NCI-H345 treated with DMSO at 0.1 percent for 48 hours (cell line): ENCODE measurements at regions not wholly inside any gene's neighbourhood (a gene's known extent, or its start where the extent isn't known, plus 50 kb on each side); places are given as distances from the start of the nearest gene placed in this dataset.
"Not testable (repeated sequence)": the region's sequence is repeated elsewhere in the genome, so short reads cannot be mapped to it uniquely, and the experiment has no call there.

Experiments used
- DNase-seq: peaks from one replicate; lab custom pipeline; 2025; ENCODE audit not compliant: unreplicated experiment; lab: John Stamatoyannopoulos, UW

DNA sequence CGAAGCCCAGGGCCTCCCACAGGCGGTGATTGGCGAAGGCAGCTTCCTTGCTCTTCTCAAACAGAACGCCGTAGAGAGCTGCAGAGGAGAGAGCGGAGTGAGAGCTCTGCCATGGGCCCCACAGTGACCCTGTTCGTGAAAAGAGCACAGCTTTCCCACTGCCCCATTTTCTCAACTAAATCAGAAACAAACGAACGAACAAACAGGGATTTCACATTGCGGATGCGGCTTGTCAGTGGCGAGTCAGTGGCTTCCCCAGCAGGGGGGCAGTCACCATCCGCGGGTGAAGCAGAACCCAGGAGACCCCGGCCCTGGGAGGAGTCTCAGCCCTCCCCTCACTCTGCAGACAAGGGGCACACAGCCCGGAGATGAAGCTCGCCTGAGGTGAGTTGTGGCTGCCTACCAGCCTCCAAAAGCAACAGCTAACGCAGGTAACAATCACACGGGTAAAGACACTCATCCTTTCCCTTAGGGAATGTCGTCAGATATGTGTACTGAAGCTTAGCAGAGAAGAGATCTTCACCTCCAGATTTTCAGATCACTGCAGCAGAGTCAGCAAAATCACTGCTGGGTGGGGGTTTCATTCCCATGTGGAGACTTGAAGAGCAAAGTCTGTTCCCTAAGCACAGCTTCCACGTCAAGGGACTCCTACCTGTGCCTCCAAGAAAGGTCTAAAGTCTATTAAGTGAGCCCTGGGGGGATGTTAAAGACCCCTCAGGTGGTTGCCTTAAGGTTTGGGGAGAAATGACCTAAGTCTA lies 51.2 kb upstream of the GPR31 start:
- DNase-seq = no peak

DNA sequence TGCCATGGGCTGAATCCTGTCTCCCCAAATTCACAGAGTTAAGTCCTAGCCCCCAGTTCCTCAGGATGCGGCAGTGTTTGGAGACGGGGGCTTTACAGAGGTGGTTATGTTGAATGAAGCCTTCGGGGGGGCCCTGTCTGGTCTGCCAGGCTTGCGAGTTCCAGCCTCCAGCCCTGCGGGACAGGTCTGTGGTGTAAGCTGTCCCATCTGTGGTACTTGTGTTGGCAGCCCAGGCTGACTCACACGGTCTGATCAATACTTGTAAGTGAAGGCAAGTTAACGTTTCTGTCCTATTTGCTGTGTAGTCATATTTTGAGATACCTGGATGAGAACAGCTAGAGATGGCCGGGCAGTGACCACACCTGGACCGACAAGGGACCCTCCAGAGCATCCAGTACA lies 51.8 kb upstream of the GPR31 start:
- DNase-seq = no peak

DNA sequence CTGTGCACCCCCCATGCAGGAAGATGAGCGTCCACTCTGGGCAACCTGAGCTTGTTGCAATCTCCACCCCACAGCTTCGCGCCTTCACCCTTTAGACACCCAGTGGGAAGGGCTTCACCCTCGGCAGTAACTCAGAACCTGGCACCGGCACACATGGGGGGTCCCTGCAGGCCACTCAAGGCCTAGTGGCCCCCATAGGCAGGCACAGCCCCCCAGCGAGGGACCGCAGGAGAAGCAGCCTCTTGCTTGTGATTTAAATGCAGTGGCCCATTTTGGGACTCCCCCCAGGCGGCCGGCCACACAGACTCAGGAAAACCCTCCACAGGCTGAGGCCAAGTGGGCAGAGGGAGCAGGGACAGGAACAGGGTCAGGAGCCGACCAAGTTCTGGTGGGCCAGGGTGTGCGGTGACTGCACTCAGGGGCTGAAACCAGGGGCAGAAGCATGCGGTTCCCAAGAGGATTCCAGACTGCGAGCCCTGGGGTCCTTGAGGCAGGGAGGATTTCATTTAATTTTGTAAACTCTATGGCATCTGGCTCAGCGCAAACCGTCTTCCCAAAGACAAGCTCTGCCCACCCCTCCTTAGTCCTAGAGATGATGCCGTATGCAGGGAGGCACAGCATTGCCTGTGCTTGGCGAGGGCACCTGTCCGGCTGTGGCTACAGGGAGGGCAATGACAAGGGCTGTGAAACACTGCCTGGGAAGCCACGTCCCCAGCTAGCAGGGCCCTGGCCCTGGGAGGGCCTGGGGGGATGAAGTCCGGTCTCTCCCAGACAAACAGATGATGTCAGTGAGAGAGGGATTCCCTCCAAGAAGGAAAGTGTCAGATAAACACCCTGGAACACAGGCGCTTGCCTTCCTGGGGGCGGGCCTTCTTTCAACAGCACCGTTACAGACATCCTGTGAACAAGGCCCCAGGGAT lies 52.9 kb upstream of the GPR31 start:
- DNase-seq = no peak

DNA sequence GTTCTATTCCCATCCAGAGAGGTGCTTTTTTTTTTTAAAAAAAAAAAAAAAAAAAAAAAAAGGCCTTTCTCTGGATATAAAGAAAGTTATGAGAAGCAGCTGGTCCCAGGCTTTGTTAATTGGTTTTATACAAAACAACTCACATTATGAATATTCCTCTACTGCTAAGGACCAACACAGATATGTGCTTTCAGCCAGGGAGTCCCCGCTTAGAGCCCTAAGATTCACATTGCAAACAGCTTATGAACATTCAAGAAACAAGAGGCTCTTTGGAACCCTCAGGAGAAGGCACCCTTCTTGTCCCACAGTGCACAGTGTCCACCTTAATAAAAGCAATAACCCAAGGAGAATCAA lies 53.5 kb upstream of the GPR31 start:
- DNase-seq = no peak

DNA sequence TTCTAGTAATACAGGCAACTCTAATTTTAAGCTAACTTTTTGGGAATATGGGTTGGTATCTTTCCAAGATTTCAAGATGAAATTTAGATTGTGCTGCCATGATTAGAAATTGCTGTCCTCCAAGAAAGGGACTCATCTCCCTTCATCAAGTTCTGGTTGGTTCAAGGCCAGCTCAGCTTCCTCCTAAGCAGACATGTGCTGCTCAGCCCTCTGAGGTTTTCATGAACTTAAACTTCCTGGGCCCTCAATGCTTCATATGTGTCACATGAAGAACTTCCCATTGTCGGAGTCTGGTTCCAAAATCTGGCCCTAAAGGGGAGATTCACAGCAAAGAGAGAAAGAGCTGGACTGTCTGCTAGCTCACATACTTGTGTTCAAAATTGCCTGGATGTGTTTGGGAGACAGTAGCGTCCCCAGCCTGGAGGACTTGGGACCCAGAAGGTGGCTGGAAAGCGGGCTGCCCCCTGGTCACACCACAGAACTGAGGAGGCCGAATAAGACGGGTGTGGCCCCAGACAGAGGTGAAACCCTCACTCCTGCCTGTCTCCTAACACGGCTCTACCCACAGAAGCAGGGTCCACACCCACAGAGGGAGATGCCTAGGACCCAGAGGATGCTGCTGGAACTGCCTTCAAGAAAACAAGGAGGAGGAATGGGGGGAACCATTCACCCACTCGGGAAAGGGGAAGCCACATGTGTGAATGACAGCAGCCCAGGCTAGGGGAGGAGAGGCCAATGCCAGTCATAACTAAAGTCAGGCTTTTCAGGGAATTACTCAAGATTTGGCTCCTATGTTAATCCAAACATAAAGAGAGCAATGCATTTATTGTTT lies 54.3 kb upstream of the GPR31 start:
- DNase-seq = no peak

DNA sequence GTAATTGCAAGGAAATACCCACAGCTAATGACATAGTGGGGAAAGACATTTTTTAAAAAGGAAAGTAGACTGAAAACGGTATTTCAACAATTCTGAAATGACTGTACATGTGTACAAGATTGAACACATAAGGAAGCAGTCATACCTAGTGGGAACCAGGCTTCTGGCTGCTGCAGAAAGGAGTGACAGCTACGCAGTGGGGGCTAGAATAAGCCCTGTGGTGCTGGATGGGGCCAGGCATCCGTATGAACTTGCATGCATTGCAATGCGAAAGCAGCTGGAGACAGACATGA lies 54.9 kb upstream of the GPR31 start:
- DNase-seq = no peak

DNA sequence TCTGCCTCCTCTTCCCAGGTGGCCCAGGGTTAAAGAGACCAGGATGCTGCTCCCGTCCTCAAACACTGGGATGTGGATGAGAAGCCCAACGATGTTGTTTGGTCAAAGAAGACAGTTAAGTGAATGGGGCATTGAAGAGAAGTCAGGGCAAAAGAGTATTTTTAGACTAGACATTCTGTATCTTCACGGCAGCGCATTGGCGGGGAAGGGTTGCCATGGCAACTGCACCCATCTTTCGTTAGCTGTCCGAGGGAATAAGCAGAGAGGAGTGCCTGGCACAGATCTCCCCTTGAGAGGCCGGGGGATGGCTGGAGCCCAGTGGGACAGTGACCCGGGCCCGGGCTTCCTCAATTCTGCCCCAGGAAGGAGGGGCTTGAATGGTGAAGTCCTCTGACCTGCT lies 56.4 kb upstream of the GPR31 start:
- DNase-seq = no peak

DNA sequence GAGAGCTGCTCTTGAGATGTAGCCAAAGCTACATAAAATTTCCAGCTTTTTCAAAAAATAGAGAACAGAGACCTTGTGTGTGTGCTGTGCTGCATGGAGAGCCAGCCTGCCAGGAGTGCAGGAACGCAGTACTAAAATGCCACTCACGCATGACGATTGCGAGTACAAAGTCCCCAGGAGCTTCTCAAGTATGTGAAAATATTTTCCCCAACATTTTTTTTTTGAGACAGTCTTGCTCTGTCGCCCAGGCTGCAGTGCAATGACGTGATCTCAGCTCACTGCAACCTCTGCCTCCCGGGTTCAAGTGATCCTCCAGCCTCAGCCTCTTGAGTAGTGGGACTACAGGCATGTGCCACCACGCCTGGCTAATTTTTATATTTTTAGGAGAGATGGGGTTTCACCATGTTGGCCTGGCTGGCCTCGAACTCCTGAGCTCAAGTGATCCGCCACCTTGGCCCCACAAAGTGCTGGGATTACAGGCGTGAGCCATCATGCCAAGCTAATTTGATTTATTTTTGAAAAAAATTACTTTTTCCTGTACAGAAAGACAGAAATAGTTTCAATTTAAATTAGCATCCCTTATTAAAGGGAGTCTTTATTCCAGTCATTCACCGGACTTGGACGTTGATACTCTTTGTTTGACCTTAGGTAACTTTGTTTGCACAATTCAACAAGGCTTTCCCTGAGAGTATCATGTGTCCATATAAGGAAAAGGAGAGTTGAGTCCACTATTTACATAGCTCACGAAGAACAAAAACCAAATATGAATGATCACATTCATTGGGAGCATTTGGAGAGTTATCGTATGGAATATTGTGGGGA lies 57.9 kb upstream of the GPR31 start:
- not testable (repeated sequence) for DNase-seq

DNA sequence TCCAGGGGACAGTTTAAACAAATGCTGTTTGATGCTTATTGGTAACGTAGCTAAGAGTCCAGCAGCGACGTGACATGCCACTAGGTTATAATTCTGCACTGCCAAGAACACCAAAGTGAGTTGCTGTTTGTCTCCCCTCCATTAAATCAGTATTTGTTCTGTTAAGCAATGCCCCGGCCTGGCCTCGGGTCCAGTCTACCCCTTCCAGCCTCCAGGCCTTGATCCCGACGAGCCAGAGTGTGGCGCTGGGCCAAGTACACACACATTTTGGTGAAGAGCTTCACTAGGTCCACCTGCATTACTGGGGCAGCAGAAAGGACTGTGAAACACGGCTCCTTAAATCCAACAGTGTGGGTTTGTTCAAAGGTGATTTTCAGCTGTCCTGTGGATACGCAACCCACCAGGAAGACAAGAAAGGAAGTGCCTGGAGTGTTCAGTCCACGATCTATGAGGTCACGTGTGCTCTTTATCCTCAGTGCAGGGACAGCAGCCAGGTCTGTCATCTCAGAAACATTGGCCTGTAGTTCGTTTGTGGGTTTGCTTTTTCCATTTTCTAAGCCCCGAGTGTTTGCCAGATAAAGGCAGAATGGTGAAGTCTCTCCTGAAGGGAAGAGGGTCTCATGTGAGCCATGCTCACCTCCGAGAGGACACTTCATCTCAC lies 58.7 kb upstream of the GPR31 start:
- DNase-seq = not testable (repeated sequence)

DNA sequence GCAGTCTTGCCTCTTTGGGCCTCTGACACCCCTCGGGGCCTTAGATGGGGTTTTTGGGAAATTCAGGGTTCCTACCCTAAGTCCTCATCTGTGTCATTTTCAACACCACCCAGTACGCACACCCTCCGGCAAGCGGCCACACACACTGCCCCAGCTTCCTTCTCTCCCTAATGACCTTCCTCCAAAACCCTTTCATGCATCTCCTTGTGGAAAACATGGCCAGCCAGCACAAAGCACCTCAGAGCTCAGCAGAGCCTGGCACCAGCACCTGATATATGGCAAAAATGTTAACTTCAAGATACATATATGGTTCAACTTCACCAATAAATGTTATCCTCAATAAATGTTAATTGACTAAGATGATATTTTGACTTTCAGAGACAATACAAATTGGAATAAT lies 59.3 kb upstream of the GPR31 start:
- not testable (repeated sequence) for DNase-seq

DNA sequence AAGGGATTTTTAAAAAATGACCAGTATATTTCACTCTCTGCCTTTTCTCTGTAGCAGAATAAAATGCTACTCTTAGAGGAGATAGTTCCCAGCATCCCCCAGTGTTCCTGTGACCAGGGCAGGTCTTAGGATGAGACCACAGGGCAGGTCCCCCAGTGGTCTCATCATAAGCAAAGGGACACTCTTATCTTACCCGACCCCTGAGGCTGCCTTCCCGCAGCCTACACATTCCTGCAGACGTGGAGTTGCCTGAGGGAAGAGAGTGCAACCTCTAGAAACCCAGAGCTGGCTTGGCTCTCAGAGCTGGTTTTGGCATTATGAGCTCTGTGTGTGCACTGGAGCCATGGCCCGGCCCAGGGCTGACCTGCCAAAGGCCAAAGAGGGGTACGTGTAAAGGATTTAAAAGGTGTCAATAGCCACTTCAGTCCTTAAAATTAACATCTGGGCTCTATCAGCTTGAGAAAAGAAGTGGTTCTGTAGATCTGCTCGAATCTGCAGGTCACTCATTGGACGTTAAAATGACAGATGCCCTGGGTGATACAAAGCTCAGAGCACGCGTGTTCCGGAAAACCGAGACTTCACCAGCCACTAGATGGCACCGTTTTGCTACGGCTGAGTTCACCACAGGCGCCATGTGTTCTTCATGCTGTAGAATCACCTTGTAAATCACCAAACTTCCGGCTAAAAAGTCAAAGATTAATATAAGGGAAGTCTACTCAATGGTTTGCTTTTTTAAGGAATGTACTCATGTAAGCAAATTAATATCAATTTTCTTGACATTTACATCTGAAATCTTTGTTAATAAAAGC lies 60.4 kb upstream of the GPR31 start:
- DNase-seq = not testable (repeated sequence)

DNA sequence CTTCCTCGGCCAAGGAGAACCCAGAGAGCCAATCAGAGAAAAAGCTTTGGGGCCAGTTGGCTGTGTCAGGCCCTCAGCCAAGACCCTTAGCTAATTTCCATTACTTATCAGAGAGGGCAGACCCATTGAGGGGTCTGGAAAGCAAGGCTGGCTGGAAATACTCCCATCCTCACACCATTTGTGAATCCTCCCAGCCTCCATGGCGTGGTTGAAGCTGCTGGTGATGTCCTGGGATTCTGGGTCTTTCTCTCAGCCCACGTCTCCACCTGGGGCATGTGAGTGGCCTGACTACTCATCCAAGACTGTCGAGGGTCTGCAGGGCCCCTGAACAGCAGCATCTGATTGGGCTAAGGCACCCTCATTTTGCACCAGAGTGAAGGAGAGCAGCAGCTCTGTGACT lies 61.3 kb upstream of the GPR31 start:
- DNase-seq = not testable (repeated sequence)

DNA sequence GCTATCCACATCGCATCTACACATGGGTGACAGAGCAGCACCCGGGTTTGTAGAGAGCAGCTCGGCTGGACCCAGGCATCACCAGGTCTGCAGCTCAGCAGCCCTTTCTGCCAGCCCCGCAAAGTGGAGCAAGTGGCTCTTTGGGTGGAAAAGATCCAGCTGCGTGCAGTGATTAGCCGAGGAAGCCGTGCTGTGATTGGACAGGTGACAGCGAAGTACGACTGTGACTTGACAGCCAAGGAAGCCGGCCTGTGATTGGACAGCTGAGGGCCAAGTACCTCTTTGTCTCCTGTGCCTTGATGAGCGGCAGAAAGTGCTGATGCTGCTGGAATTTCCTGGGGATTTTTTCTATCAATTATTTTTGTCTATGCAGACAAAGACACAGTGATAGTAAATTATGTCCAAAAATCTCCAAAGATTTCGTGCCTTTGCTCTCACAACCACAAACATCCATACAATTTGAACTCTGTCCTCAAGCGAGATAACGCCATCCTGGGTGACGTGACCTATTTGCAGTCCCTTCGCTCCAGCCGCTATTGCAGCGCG lies 62.3 kb upstream of the GPR31 start:
- DNase-seq = no peak

DNA sequence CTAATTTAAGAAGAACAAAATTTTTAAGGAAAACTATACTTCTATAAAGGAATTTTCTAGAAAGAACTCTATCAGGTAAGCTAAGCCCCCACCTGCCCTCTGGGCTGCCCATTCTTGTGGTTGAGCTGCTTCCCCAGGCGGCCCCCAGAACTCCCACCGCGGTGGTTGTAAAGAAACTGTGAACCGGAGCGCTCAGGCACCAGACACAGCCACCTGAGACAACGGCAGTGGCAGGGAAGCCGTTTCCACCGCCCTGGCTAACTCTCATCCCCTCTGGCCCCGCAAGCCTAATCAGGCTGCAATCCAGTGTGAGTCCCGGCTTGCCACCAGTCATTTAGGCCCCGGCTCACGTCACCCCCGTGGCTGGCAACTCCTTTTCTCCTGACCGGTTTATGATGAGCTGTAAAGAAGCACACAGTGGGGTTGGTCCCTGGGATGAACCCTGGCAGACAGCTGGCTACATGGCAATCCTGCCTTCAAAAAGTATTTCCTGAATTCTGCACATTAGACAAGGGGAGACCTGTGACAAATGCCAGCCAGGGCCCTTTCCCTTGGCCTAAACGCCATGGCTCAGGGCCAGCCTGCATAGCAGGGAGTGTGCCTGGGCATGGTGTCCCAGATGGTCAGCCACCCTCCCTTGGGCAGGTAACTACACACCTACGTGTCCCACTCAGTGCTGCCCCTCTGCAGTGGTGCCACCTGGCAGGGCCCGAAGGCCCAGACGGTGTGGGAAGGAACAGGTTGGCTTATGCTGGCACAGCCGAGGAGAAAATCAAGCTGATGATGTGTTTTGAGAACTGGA lies 63.8 kb upstream of the GPR31 start:
- no peak for DNase-seq

DNA sequence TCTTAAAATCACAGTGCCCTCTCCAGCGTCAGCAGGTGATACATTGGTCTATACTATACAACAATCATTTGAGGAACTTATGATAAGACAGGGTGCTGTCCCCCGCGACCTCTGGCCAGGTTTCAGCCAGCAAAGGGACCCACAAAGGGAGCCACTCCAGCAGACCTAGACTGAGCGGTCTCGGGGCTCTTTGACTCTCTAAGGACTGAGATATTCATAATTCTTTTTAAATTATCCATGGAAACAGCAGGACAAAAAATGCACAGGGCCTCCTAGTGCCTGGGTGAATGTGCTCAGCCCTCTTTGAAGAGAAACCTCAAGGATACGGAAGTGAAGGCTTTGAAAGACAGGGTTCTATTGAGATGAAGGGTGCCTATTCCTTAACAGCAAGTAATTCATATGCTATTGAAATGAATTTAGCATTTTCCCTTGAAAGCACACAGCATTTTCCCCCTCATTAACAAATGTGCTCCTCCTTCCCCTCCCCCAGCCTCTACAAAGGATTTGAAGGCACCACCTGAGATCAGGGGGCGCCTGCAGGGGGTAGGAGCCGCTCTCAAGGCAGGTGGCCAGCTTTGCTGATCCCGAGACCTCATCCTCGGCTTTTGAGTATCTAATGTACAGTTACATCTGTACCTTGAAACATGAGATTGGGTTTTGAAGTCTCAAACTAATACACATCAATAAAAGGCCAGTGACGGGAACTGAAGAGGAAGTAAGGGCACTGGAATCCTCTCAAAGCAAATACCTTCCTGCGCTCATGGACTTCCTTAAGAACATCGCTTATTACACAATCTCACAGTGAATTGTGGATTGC lies 65.3 kb upstream of the UNC93A start:
- DNase-seq = not testable (repeated sequence)

DNA sequence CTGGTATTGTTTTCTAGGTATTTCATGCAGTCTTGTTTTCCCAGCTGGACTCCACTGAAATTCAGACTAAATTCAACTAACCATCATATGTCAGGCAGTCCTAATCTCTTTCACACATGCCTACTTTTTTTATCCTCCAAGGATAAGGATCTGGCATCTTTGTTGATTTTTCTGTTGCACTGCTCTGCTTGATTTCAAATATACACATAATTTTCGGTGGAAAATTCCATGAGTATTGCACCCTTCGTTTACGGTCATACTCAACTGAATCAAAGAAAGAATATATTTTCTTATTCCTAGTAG lies 64.8 kb upstream of the UNC93A start:
- DNase-seq = no peak

DNA sequence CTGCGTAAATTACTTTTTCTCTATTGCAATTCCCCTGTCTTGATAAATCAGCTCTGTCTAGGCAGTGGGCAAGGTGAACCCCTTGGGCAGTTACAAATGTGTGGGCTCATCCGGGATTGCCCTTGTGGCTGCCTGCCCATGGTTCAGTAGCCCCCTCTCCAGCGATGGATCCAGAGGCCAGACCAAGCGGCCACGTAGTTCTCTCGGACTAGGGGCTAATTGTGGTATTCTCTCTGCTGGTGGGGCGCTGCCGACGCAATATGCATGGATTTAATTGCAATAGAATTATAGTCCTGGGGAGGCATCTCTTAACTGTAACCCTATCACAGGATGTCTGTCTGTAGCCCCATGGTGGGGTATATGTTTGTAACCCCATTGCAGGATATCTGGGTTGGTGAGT lies 64.3 kb upstream of the UNC93A start:
- DNase-seq = no peak

DNA sequence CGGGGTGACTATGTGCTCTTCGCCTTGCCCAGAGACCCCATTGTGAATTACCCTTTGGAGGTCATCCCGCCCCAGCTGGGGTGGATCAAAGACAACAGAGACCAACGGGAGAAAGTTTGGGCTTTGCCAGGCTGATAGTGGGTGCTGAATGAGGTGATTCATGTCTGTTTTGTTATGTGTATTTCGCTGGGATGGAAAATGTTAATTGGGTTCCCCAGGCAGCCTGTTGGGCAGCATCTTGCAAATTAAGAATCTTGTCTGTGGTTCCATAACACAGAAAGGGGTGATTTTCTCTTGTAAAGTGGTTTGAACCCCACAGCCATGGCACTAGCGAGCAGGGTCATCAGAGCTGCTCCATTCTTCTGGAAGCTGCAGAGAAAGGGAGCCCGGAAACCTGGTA lies 63.1 kb upstream of the UNC93A start:
- DNase-seq = no peak
